Body of pancreas (tissue), 4 donors: ENCODE measurements at regions not wholly inside any gene's neighbourhood (a gene's known extent, or its start where the extent isn't known, plus 50 kb on each side); places are given as distances from the start of the nearest gene placed in this dataset.

Source experiments
- ATAC-seq: fragments of 150-250 bp; one replicate; pipeline ENCODE4 v1.9.1; 2016
- DNase-seq, 4 donors: peaks; one replicate each; pipeline ENCODE4 v3.0.0-alpha.2; 2019
- H3K27ac ChIP-seq, 4 donors: fragments of 200-600 bp; sonication (generic); 1 replicate in 3 of 4; 2 replicates in 1 of 4; pipeline versions ENCODE4 v1.5.1 to v1.6.1; 2016 to 2019; ENCODE audit warnings: mild to moderate bottlenecking in 1 of 4, mixed read lengths in 1 of 4, moderate library complexity in 1 of 4
- H3K27me3 ChIP-seq, 2 donors: fragments of 200-600 bp; sonication (generic); one replicate each; pipeline ENCODE4 v1.6.0; 2016; ENCODE audit warnings: mild to moderate bottlenecking in 1 of 2
- H3K36me3 ChIP-seq, 2 donors: fragments of 200-600 bp; sonication (generic); replicated peaks in 1 of 2; 2 replicates each; pipeline ENCODE4 v1.5.1; 2016; ENCODE audit warnings: low read depth in 2 of 2; ENCODE audit not compliant: insufficient read depth in 1 of 2
- H3K4me1 ChIP-seq: fragments of 200-600 bp; sonication (generic); one replicate; pipeline ENCODE4 v1.6.0; 2016
- H3K4me3 ChIP-seq, 2 donors: fragments of 200-600 bp; sonication (generic); 1 replicate in 1 of 2; 2 replicates in 1 of 2; pipeline ENCODE4 v1.5.1; 2016 to 2019
- H3K9me3 ChIP-seq, 3 donors: fragments of 200-600 bp; sonication (generic); 1 replicate in 2 of 3; 2 replicates in 1 of 3; pipeline ENCODE4 v1.5.1; 2016
- POLR2A ChIP-seq, 3 donors: fragments of 450-650 bp; IDR thresholded peaks; one replicate each; pipeline ENCODE4 v1.6.1; 2016; ENCODE audit warnings: antibody characterized with exemption in 3 of 3, mild to moderate bottlenecking in 2 of 3
- WGBS, 2 donors: methylation state at CpG; one replicate each; pipeline ENCODE4 v1.1.5; 2017; 5-methylcytosine and 5-hydroxymethylcytosine counted together
- intact Hi-C: fragments of 100-400 bp; cut with DNase I; formaldehyde crosslinking; loops from one replicate; pipeline ENCODE4 v1.15.1; 2023
- TF ChIP-seq, protein P1 (sequence below), 7 experiments: fragments of 450-650 bp in 4 of 7; fragments of 200-600 bp in 3 of 7; sonication (generic) in 3 of 7; IDR thresholded peaks; one replicate each; pipeline ENCODE4 v1.5.1; 2016 to 2019; ENCODE audit warnings: antibody characterized with exemption in 7 of 7

DNA sequence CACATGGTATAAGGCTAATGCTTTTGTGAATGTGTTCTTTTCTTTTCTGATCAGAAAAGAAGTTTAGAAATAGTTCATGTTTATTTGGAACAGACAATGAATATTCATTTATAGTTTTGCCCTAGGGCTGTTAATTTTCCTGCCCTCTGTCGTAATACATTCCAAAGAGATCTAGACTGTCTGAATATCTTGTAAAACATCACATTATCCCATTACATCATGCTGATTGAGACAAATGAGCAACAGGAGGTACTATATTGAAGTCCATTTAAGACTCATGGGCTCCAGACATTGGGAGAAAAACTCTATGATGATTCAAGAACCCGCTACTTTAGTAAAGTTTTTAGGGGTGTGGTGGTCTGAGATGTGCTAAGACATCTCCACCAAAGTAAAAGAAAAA, 121.2 kb upstream of the MAP1B start:
- no peak overlapping the region for H3K27ac ChIP-seq
- no peaks in the 10 kb centered on the region for H3K4me1 ChIP-seq
- H3K4me3 ChIP-seq: no peak overlapping the region
- no peaks in the 10 kb centered on the region for H3K36me3 ChIP-seq
- TF ChIP-seq, protein P1, sequence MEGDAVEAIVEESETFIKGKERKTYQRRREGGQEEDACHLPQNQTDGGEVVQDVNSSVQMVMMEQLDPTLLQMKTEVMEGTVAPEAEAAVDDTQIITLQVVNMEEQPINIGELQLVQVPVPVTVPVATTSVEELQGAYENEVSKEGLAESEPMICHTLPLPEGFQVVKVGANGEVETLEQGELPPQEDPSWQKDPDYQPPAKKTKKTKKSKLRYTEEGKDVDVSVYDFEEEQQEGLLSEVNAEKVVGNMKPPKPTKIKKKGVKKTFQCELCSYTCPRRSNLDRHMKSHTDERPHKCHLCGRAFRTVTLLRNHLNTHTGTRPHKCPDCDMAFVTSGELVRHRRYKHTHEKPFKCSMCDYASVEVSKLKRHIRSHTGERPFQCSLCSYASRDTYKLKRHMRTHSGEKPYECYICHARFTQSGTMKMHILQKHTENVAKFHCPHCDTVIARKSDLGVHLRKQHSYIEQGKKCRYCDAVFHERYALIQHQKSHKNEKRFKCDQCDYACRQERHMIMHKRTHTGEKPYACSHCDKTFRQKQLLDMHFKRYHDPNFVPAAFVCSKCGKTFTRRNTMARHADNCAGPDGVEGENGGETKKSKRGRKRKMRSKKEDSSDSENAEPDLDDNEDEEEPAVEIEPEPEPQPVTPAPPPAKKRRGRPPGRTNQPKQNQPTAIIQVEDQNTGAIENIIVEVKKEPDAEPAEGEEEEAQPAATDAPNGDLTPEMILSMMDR (IDR thresholded peaks at IDR 0.05): no peak
- no peak for TF ChIP-seq POLR2A (IDR thresholded peaks at IDR 0.05)
- 48 to 62% methylated on average over 2 of the region's 2 CpGs for WGBS, 2 donors
- H3K27me3 ChIP-seq: no peaks in the 10 kb centered on the region
- H3K9me3 ChIP-seq: peaks cover 0 to 8% (median 0%) of the 10 kb centered on the region in 3 donors
- ATAC-seq (no peak), DNase-seq (no peak)
- intact Hi-C loops: no loop called here

DNA sequence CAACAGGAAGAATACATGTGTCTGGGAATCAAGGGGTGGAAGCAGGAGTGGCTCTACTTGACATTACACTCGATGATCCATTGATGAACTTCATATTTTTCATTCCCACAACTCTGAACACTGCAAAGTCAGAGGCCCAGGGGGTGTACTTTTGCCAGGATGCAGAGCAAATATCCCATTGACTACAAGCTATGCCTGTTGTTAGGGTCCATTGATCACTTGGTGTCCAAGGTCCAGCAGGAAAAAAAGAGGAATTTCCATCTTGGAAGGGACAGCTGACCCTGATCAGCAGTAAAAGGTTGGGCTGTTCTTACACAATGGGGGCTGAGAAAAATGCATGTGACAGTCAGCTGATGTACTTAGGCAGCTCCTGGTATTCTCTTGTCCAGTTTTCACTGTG, 118.5 kb upstream of the MAP1B start:
- Histone ChIP-seq H3K27ac (no peak overlapping the region), H3K4me3 (no peak overlapping the region), H3K4me1 (no peaks in the 10 kb centered on the region), H3K9me3 (peaks cover 0 to 1% (median 0%) of the 10 kb centered on the region in 3 donors), H3K36me3 (no peaks in the 10 kb centered on the region), H3K27me3 (no peaks in the 10 kb centered on the region)
- ATAC-seq: no peak
- intact Hi-C loops: no loop called here
- DNase-seq: no peak
- 69 to 70% methylated on average over 1 of the region's 1 CpG for WGBS, 2 donors
- no peak for TF ChIP-seq POLR2A (IDR thresholded peaks at IDR 0.05)
- TF ChIP-seq, protein P1 (IDR thresholded peaks at IDR 0.05): no peak

DNA sequence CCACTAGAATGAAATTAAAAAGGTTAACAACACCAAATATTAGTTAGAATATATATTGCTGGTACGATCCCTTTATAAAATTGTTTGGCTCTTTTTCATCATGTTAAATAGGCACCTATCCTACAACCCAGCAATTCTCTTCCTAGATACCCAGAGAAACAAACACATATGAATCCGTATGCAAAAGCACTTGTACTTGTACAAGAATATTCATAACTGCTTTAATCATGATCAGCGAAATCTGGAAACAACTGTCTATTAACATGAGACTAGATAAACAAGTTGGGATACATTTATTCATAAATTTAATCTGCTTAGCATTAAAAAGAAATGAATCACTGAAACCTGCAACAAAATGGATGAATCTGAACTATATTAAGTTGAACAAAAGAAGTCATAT, 113.7 kb upstream of the MAP1B start:
- no peaks in the 10 kb centered on the region for H3K9me3 ChIP-seq
- no peaks in the 10 kb centered on the region for H3K36me3 ChIP-seq
- DNase-seq (no peak), ATAC-seq (no peak)
- no peak overlapping the region for H3K27ac ChIP-seq
- H3K27me3 ChIP-seq: no peaks in the 10 kb centered on the region
- intact Hi-C loops: no loop called here
- WGBS, 2 donors: 76 to 80% methylated on average over 3 of the region's 3 CpGs
- H3K4me1 ChIP-seq: no peaks in the 10 kb centered on the region
- H3K4me3 ChIP-seq: no peak overlapping the region
- no peak for TF ChIP-seq POLR2A (IDR thresholded peaks at IDR 0.05)
- TF ChIP-seq, protein P1 (IDR thresholded peaks at IDR 0.05): no peak

DNA sequence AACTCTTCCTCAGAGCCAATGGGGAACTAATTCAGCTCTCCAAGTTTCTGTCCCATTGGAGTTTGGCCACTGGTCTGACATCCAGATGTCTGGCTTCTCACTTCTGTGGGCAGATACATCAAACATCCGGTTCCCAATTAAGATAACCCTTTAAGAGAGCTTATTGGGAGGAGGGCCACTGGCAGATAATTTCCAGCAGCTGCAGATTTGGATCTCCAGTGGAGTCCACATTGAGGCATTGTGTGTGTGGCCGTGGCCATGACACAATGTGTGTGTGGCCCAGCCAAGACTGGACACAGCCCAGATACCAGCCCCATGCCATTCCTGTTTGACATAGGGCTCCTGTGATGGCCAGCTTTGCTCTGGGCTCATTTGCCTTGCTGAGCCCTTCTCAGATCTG, 110.5 kb upstream of the MAP1B start:
- intact Hi-C loops: no loop called here
- DNase-seq: no peak
- ATAC-seq: no peak
- WGBS, 2 donors: 20 to 56% methylated on average over 1 to 2 of the region's 2 CpGs
- Histone ChIP-seq H3K27me3 (no peaks in the 10 kb centered on the region), H3K4me1 (no peaks in the 10 kb centered on the region), H3K4me3 (no peak overlapping the region), H3K9me3 (no peaks in the 10 kb centered on the region), H3K27ac (no peak overlapping the region), H3K36me3 (no peaks in the 10 kb centered on the region)
- TF ChIP-seq, protein P1 (IDR thresholded peaks at IDR 0.05): no peak
- no peak for TF ChIP-seq POLR2A (IDR thresholded peaks at IDR 0.05)

DNA sequence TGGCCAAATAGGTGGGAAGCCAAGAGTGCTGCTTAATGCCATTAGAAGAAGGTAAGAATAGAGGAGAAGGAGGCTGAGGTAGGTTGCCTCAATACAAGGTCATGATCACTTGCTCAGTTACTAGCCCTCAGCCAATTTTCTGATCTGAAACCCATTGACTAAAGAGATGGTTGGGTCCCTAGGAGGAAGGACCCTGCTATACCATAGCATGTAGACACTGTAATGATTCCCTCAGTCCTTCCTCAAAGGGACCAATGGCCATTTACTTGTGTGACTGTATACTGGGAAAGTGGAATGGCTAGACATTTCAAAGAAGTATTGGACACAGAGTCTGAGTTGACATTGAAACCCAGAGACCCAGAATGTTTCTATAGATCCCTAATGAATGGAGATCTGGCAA, 108.5 kb upstream of the MAP1B start:
- Histone ChIP-seq H3K9me3 (no peaks in the 10 kb centered on the region), H3K4me3 (no peak overlapping the region), H3K4me1 (no peaks in the 10 kb centered on the region), H3K36me3 (no peaks in the 10 kb centered on the region), H3K27ac (no peak overlapping the region), H3K27me3 (no peaks in the 10 kb centered on the region)
- DNase-seq: no peak
- no peak for TF ChIP-seq POLR2A (IDR thresholded peaks at IDR 0.05)
- TF ChIP-seq, protein P1 (IDR thresholded peaks at IDR 0.05): no peak
- no peak for ATAC-seq
- intact Hi-C loops: no loop called here
